ENCODE measurements at regions not wholly inside any gene's neighbourhood (a gene's known extent, or its start where the extent isn't known, plus 50 kb on each side); places are given as distances from the start of the nearest gene placed in this dataset.

GRCh38 chr9:19598722-19599121 lies 189.9 kb downstream of the ACER2 start:
- no peak for TF ChIP-seq CTCF (IDR thresholded peaks at IDR 0.05 in 4 of 5, conservative IDR thresholded peaks at IDR 0.05 in 1 of 5)
- TF ChIP-seq POLR2A (IDR thresholded peaks at IDR 0.05): no peak
